ENCODE measurements at regions not wholly inside any gene's neighbourhood (a gene's known extent, or its start where the extent isn't known, plus 50 kb on each side); places are given as distances from the start of the nearest gene placed in this dataset.
"Not testable (repeated sequence)": the region's sequence is repeated elsewhere in the genome, so short reads cannot be mapped to it uniquely, and the experiment has no call there.

- Histone ChIP-seq H3K9me3 (ENCODE audit: control insufficient read depth in 2 of 3, low read length in 3 of 3) (no peaks in the 10 kb centered on the region), H3K27me3 (ENCODE audit: control insufficient read depth in 2 of 2, insufficient read depth in 2 of 2, low read length in 2 of 2) (no peaks in the 10 kb centered on the region), H3K4me3 (ENCODE audit: low read length) (no peak overlapping the region), H3K4me1 (ENCODE audit: control insufficient read depth in 2 of 2, insufficient read depth in 2 of 2, low read length in 2 of 2) (no peaks in the 10 kb centered on the region), H3K36me3 (ENCODE audit: control insufficient read depth in 2 of 3, insufficient read depth in 3 of 3, low read length in 3 of 3) (no peaks in the 10 kb centered on the region), H3K27ac (ENCODE audit: low read depth, low read length) (no peak overlapping the region)
- H3K27me3 Mint-ChIP-seq: no peaks in the 10 kb centered on the region
- POLR2A ChIA-PET: no interaction called here
- no peaks in the 10 kb centered on the region for H3K9me3 Mint-ChIP-seq
- CTCF ChIA-PET: no interaction called here
- peaks cover 0 to 9% (median 0%) of the 10 kb centered on the region in 5 donors for H3K36me3 Mint-ChIP-seq
- H3K4me3 Mint-ChIP-seq: no peak overlapping the region
- intact Hi-C loops (cut with micrococcal nuclease): no loop called here
- DNase-seq (no peak), ATAC-seq (no peak)
- peak overlapping the region in 1 of 9 donors; percentile 14 for H3K27ac Mint-ChIP-seq
- H3K4me1 Mint-ChIP-seq: peaks cover 0 to 12% (median 2%) of the 10 kb centered on the region in 7 donors
Measured at GRCh38 chr16:29306201-29306600, 100.3 kb downstream of the NPIPB11 start.

DNA sequence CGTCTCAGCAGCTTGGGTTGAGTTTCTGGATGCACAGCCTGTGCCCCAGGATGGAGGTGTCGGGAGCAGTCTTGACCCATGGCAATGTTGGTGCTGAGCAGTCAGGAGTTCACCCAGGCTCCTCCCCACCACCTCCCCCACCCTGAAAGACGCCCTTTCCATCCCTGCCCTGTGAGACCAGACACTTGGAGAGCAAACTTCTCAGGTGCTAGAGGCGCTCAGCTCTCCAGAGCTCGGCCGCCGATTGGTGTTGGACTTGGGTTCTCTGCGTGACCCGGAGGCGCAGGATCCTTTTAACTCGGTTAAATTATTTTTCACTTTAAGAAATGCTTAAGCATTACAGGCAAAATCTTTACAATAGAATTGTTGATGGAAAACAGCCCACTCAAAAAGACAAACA, 101.5 kb downstream of the NPIPB11 start:
- H3K9me3 ChIP-seq (ENCODE audit: control insufficient read depth in 2 of 3, low read length in 3 of 3); H3K4me3 Mint-ChIP-seq; H3K27me3 Mint-ChIP-seq; H3K4me3 ChIP-seq (ENCODE audit: low read length); H3K4me1 ChIP-seq (ENCODE audit: control insufficient read depth in 2 of 2, insufficient read depth in 2 of 2, low read length in 2 of 2); POLR2A ChIA-PET; H3K36me3 Mint-ChIP-seq; ATAC-seq; H3K27me3 ChIP-seq (ENCODE audit: control insufficient read depth in 2 of 2, insufficient read depth in 2 of 2, low read length in 2 of 2); intact Hi-C loops (cut with micrococcal nuclease); CTCF ChIA-PET; H3K36me3 ChIP-seq (ENCODE audit: control insufficient read depth in 2 of 3, insufficient read depth in 3 of 3, low read length in 3 of 3); H3K27ac ChIP-seq (ENCODE audit: low read depth, low read length); DNase-seq; H3K27ac Mint-ChIP-seq; H3K9me3 Mint-ChIP-seq: not testable (repeated sequence)
- H3K4me1 Mint-ChIP-seq: peaks cover 0 to 15% (median 2%) of the 10 kb centered on the region in 7 donors

- ATAC-seq: no peak
- Histone ChIP-seq H3K9me3 (ENCODE audit: control insufficient read depth in 2 of 3, low read length in 3 of 3) (no peaks in the 10 kb centered on the region), H3K27me3 (ENCODE audit: control insufficient read depth in 2 of 2, insufficient read depth in 2 of 2, low read length in 2 of 2) (no peaks in the 10 kb centered on the region), H3K4me3 (ENCODE audit: low read length) (no peak overlapping the region), H3K36me3 (ENCODE audit: control insufficient read depth in 2 of 3, insufficient read depth in 3 of 3, low read length in 3 of 3) (no peaks in the 10 kb centered on the region), H3K4me1 (ENCODE audit: control insufficient read depth in 2 of 2, insufficient read depth in 2 of 2, low read length in 2 of 2) (no peaks in the 10 kb centered on the region), H3K27ac (ENCODE audit: low read depth, low read length) (no peak overlapping the region)
- POLR2A ChIA-PET: no interaction called here
- H3K4me1 Mint-ChIP-seq: peaks cover 0 to 15% (median 2%) of the 10 kb centered on the region in 7 donors
- no peak overlapping the region for H3K27ac Mint-ChIP-seq
- intact Hi-C loops (cut with micrococcal nuclease): no loop called here
- peaks cover 0 to 9% (median 0%) of the 10 kb centered on the region in 5 donors for H3K36me3 Mint-ChIP-seq
- no peak for DNase-seq
- CTCF ChIA-PET: no interaction called here
- no peaks in the 10 kb centered on the region for H3K27me3 Mint-ChIP-seq
- H3K4me3 Mint-ChIP-seq: no peak overlapping the region
- no peaks in the 10 kb centered on the region for H3K9me3 Mint-ChIP-seq
Measured at GRCh38 chr16:29304251-29304650, 102.3 kb downstream of the NPIPB11 start.

DNA sequence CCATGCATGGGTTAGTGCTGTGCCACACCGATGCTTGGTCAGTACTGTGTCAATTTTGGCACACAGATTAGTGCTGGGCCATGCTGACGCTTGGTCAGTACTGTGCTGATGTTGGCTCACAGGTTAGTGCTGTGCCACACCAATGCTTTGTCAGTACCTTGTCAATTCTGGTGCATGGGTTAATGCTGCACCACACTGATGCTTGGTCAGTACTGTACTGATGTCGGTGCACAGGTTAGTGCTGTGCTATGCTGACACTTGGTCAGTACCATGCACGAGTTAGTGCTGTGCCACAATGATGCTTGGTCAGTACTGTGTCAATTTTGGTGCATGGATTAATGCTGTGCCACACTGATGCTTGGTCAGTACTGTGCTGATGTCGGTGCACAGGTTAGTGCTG, 103.0 kb downstream of the NPIPB11 start:
- Mint-ChIP-seq H3K27ac (no peak overlapping the region), H3K36me3 (peaks cover 0 to 9% (median 0%) of the 10 kb centered on the region in 5 donors), H3K4me3 (no peak overlapping the region), H3K4me1 (peaks cover 0 to 13% (median 4%) of the 10 kb centered on the region in 7 donors), H3K9me3 (no peaks in the 10 kb centered on the region), H3K27me3 (no peaks in the 10 kb centered on the region)
- intact Hi-C loops (cut with micrococcal nuclease): no loop called here
- Histone ChIP-seq H3K36me3 (ENCODE audit: control insufficient read depth in 2 of 3, insufficient read depth in 3 of 3, low read length in 3 of 3) (no peaks in the 10 kb centered on the region), H3K9me3 (ENCODE audit: control insufficient read depth in 2 of 3, low read length in 3 of 3) (no peaks in the 10 kb centered on the region), H3K27me3 (ENCODE audit: control insufficient read depth in 2 of 2, insufficient read depth in 2 of 2, low read length in 2 of 2) (no peaks in the 10 kb centered on the region), H3K27ac (ENCODE audit: low read depth, low read length) (no peak overlapping the region), H3K4me1 (ENCODE audit: control insufficient read depth in 2 of 2, insufficient read depth in 2 of 2, low read length in 2 of 2) (no peaks in the 10 kb centered on the region), H3K4me3 (ENCODE audit: low read length) (no peak overlapping the region)
- DNase-seq: no peak
- CTCF ChIA-PET: no interaction called here
- no peak for ATAC-seq
- POLR2A ChIA-PET: no interaction called here

GRCh38 chr16:29302976-29303375, 103.5 kb downstream of the NPIPB11 start:
- DNase-seq (no peak), ATAC-seq (no peak)
- Histone ChIP-seq H3K9me3 (ENCODE audit: control insufficient read depth in 2 of 3, low read length in 3 of 3) (no peaks in the 10 kb centered on the region), H3K27me3 (ENCODE audit: control insufficient read depth in 2 of 2, insufficient read depth in 2 of 2, low read length in 2 of 2) (no peaks in the 10 kb centered on the region), H3K27ac (ENCODE audit: low read depth, low read length) (no peak overlapping the region), H3K4me3 (ENCODE audit: low read length) (no peak overlapping the region), H3K36me3 (ENCODE audit: control insufficient read depth in 2 of 3, insufficient read depth in 3 of 3, low read length in 3 of 3) (no peaks in the 10 kb centered on the region), H3K4me1 (ENCODE audit: control insufficient read depth in 2 of 2, insufficient read depth in 2 of 2, low read length in 2 of 2) (no peaks in the 10 kb centered on the region)
- POLR2A ChIA-PET: no interaction called here
- Mint-ChIP-seq H3K27ac (no peak overlapping the region), H3K36me3 (peaks cover 0 to 9% (median 0%) of the 10 kb centered on the region in 5 donors), H3K4me1 (peaks cover 0 to 12% (median 4%) of the 10 kb centered on the region in 7 donors), H3K9me3 (no peaks in the 10 kb centered on the region), H3K27me3 (no peaks in the 10 kb centered on the region), H3K4me3 (no peak overlapping the region)
- CTCF ChIA-PET: no interaction called here
- intact Hi-C loops (cut with micrococcal nuclease): no loop called here

- POLR2A ChIA-PET; H3K4me1 ChIP-seq (ENCODE audit: control insufficient read depth in 2 of 2, insufficient read depth in 2 of 2, low read length in 2 of 2); H3K27me3 ChIP-seq (ENCODE audit: control insufficient read depth in 2 of 2, insufficient read depth in 2 of 2, low read length in 2 of 2); H3K9me3 ChIP-seq (ENCODE audit: control insufficient read depth in 2 of 3, low read length in 3 of 3); ATAC-seq; H3K9me3 Mint-ChIP-seq; DNase-seq; H3K36me3 ChIP-seq (ENCODE audit: control insufficient read depth in 2 of 3, insufficient read depth in 3 of 3, low read length in 3 of 3); H3K36me3 Mint-ChIP-seq; intact Hi-C loops (cut with micrococcal nuclease); H3K27me3 Mint-ChIP-seq; H3K27ac Mint-ChIP-seq; H3K4me3 ChIP-seq (ENCODE audit: low read length); H3K27ac ChIP-seq (ENCODE audit: low read depth, low read length); H3K4me1 Mint-ChIP-seq; CTCF ChIA-PET; H3K4me3 Mint-ChIP-seq: not testable (repeated sequence)
Measured at GRCh38 chr16:29302433-29302832, 104.1 kb downstream of the NPIPB11 start.

GRCh38 chr16:29301662-29302285, 104.7 kb downstream of the NPIPB11 start:
- ATAC-seq; intact Hi-C loops (cut with micrococcal nuclease); H3K27me3 ChIP-seq (ENCODE audit: control insufficient read depth in 2 of 2, insufficient read depth in 2 of 2, low read length in 2 of 2); H3K4me1 Mint-ChIP-seq; H3K4me3 ChIP-seq (ENCODE audit: low read length); H3K9me3 ChIP-seq (ENCODE audit: control insufficient read depth in 2 of 3, low read length in 3 of 3); POLR2A ChIA-PET; H3K36me3 Mint-ChIP-seq; H3K27me3 Mint-ChIP-seq; CTCF ChIA-PET; H3K9me3 Mint-ChIP-seq; H3K27ac ChIP-seq (ENCODE audit: low read depth, low read length); H3K27ac Mint-ChIP-seq; DNase-seq; H3K4me1 ChIP-seq (ENCODE audit: control insufficient read depth in 2 of 2, insufficient read depth in 2 of 2, low read length in 2 of 2); H3K36me3 ChIP-seq (ENCODE audit: control insufficient read depth in 2 of 3, insufficient read depth in 3 of 3, low read length in 3 of 3); H3K4me3 Mint-ChIP-seq: not testable (repeated sequence)

All from naive thymus-derived CD4-positive, alpha-beta T cell (primary cell).